RWPE2 (cell line): ENCODE measurements at regions not wholly inside any gene's neighbourhood (a gene's known extent, or its start where the extent isn't known, plus 50 kb on each side); places are given as distances from the start of the nearest gene placed in this dataset.

Source experiments
- ATAC-seq: fragments of 200-7000 bp; cut with Tn5 transposase; 3 replicates; pipeline ENCODE4 v1.9.1; 2021; ENCODE audit warnings: low read depth
- DNase-seq: peaks from one replicate; pipeline ENCODE4 v3.0.0-alpha.2; 2020; ENCODE audit warnings: low spot score
- H3K27ac ChIP-seq: fragments of 450-650 bp; 2 replicates; pipeline ENCODE4 v1.5.1; 2017; ENCODE audit warnings: mild to moderate bottlenecking; ENCODE audit not compliant: poor library complexity, severe bottlenecking
- H3K27me3 ChIP-seq: fragments of 250-450 bp; sonication (Bioruptor Pico); 2 replicates; pipeline ENCODE4 v1.5.1; 2021; ENCODE audit warnings: mild to moderate bottlenecking, moderate library complexity; ENCODE audit not compliant: insufficient read depth, poor library complexity, severe bottlenecking
- H3K36me3 ChIP-seq: fragments of 250-450 bp; sonication (Bioruptor Pico); 2 replicates; pipeline ENCODE4 v1.5.1; 2020; ENCODE audit warnings: low read depth, mild to moderate bottlenecking, moderate library complexity
- H3K4me1 ChIP-seq: fragments of 250-450 bp; sonication (Bioruptor Pico); 2 replicates; pipeline ENCODE4 v1.5.1; 2021; ENCODE audit warnings: mild to moderate bottlenecking, moderate library complexity; ENCODE audit not compliant: insufficient read depth, poor library complexity, severe bottlenecking
- H3K4me3 ChIP-seq: fragments of 250-450 bp; sonication (Bioruptor Pico); 2 replicates; pipeline ENCODE4 v1.5.1; 2021; ENCODE audit warnings: mild to moderate bottlenecking, moderate library complexity; ENCODE audit not compliant: severe bottlenecking
- H3K9me3 ChIP-seq: fragments of 250-450 bp; sonication (Bioruptor Pico); 2 replicates; pipeline ENCODE4 v1.5.1; 2021; ENCODE audit warnings: mild to moderate bottlenecking, moderate library complexity; ENCODE audit not compliant: severe bottlenecking
- TF ChIP-seq, protein P1 (sequence below): fragments of 450-650 bp; IDR thresholded peaks from one replicate; pipeline ENCODE4 v1.5.1; 2017; ENCODE audit warnings: mild to moderate bottlenecking, moderate library complexity; ENCODE audit not compliant: poor library complexity, severe bottlenecking

DNA sequence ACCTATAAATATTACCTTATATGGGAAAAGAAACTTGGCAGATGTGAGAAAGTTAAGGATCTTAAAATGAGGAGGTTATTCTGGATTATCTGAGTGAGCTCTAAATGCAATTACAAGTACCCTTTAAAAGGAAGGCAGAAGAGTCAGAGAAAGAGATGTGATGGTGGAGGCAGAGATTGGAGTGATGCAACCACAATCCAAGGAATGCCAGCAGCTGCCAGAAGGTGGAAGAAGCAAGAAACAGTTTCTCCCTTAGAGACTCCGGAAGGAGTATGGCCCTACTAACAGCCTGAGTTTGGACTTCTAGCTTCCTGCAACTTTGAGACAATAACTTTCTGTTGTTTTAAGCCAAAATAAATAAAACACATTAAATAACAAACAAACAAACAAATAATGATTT, 108.7 kb upstream of the PRLR start:
- no peak overlapping the region for H3K4me3 ChIP-seq
- DNase-seq (no peak), ATAC-seq (no peak)
- TF ChIP-seq, protein P1, sequence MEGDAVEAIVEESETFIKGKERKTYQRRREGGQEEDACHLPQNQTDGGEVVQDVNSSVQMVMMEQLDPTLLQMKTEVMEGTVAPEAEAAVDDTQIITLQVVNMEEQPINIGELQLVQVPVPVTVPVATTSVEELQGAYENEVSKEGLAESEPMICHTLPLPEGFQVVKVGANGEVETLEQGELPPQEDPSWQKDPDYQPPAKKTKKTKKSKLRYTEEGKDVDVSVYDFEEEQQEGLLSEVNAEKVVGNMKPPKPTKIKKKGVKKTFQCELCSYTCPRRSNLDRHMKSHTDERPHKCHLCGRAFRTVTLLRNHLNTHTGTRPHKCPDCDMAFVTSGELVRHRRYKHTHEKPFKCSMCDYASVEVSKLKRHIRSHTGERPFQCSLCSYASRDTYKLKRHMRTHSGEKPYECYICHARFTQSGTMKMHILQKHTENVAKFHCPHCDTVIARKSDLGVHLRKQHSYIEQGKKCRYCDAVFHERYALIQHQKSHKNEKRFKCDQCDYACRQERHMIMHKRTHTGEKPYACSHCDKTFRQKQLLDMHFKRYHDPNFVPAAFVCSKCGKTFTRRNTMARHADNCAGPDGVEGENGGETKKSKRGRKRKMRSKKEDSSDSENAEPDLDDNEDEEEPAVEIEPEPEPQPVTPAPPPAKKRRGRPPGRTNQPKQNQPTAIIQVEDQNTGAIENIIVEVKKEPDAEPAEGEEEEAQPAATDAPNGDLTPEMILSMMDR: no peak
- no peaks in the 10 kb centered on the region for H3K9me3 ChIP-seq
- no peaks in the 10 kb centered on the region for H3K27me3 ChIP-seq
- no peak overlapping the region for H3K27ac ChIP-seq
- no peaks in the 10 kb centered on the region for H3K4me1 ChIP-seq
- H3K36me3 ChIP-seq: no peaks in the 10 kb centered on the region

DNA sequence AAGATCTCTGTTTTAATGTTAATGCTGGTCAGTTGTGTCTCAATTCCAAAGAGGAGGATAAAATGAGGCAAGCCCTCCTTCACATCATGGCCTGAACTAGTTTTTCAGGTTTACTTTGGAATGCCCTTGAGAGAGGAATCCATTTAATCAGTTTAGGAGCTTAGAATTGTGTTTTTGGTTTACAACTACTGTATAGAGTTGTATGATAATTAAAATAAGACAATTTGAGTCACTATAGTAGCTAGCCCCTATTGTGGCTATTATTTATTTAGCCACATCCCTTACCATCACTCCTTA, 107.8 kb upstream of the PRLR start:
- no peaks in the 10 kb centered on the region for H3K4me1 ChIP-seq
- DNase-seq: no peak
- H3K27ac ChIP-seq: no peak overlapping the region
- no peaks in the 10 kb centered on the region for H3K9me3 ChIP-seq
- TF ChIP-seq, protein P1: no peak
- ATAC-seq: no peak
- H3K27me3 ChIP-seq: no peaks in the 10 kb centered on the region
- no peaks in the 10 kb centered on the region for H3K36me3 ChIP-seq
- H3K4me3 ChIP-seq: no peak overlapping the region

DNA sequence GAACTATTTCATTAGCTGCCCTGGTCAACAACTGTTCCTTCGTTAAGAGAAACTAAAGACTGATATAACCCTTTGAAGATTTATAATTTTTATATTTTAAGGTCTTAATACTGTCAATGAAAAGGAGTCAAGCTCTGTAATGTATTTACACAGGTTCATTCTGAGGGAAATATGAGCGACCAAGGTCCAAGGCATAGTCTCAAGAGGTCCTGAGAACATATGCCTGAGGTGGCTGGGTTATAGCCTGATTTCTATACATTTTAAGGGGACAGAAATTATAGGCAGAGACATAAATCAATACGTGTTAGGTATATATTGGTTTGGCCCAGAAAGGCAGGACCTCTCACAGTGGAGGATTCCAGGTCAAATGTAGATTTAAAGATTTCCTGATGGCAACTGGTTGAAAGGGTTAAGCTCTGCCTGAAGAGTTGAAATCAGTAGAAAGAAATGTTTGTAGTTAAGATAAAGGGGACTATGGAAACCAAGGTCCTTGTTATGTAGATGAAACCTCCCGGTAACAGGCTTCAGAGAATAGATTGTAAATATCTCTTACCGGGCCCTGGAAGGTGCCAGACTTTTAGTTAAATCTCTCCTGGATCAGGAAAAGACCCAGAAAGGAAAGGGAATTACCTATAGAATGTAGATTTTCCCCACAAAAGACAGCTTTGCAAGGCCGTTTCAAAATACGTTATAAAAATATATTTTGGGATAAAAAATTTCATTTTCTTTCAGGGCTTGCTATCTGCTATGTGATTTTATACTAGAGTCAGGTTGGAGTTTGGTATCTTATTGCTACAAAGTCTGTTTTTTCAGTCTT, 107.3 kb upstream of the PRLR start:
- TF ChIP-seq, protein P1: no peak
- no peaks in the 10 kb centered on the region for H3K27me3 ChIP-seq
- no peak overlapping the region for H3K27ac ChIP-seq
- no peak for ATAC-seq
- H3K4me3 ChIP-seq: no peak overlapping the region
- no peaks in the 10 kb centered on the region for H3K4me1 ChIP-seq
- H3K9me3 ChIP-seq: no peaks in the 10 kb centered on the region
- no peak for DNase-seq
- H3K36me3 ChIP-seq: no peaks in the 10 kb centered on the region

DNA sequence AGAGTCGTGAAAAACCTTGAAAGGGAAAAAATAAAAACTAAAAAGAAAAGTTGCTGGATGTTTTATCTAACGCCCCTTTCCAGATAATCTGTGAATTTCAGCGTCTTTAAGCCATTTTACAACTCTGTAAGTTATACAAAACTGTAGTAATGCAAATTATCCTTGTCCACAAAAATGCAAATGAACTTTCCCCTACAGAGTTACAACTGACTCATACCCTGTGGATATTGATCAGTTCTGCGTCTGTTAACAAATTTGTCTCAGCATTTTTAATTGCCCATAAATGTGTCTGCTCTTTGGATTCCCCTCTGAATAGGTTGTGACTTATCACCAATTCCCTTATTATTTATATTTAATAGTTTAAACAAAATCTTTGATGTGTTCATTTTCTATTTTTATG, 105.9 kb upstream of the PRLR start:
- H3K36me3 ChIP-seq: no peaks in the 10 kb centered on the region
- H3K4me1 ChIP-seq: no peaks in the 10 kb centered on the region
- no peak for ATAC-seq
- H3K27ac ChIP-seq: no peak overlapping the region
- H3K9me3 ChIP-seq: no peaks in the 10 kb centered on the region
- TF ChIP-seq, protein P1: no peak
- no peak for DNase-seq
- H3K27me3 ChIP-seq: no peaks in the 10 kb centered on the region
- H3K4me3 ChIP-seq: no peak overlapping the region

DNA sequence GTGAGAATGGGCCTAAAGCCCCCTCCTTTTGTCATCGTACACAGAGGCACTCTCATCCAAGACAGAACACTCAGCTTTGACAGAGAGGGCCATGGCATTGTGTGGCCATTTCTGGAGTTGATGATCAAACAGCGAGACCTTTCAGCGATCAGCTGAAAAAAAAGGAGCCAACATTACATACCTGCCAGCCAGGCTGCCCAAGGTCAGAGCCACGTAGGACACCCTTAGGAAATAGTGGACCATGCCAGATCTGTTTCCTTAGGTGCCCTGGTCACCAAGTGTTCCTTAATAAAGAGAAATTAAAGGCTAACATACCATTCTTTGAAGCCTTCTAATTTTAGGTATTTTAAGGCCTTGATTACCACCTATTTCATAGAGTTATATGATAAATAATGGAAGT, 105.5 kb upstream of the PRLR start:
- TF ChIP-seq, protein P1: no peak
- Histone ChIP-seq H3K9me3 (no peaks in the 10 kb centered on the region), H3K27me3 (no peaks in the 10 kb centered on the region), H3K27ac (no peak overlapping the region), H3K4me1 (no peaks in the 10 kb centered on the region), H3K4me3 (no peak overlapping the region), H3K36me3 (no peaks in the 10 kb centered on the region)
- no peak for DNase-seq
- ATAC-seq: no peak
